Stromal cell of bone marrow (primary cell): ENCODE measurements at regions not wholly inside any gene's neighbourhood (a gene's known extent, or its start where the extent isn't known, plus 50 kb on each side); places are given as distances from the start of the nearest gene placed in this dataset.
"Not testable (repeated sequence)": the region's sequence is repeated elsewhere in the genome, so short reads cannot be mapped to it uniquely, and the experiment has no call there.

Experiments used
- DNase-seq: peaks from one replicate; pipeline ENCODE4 v3.0.0-alpha.2; 2012; ENCODE audit warnings: low read depth

DNA sequence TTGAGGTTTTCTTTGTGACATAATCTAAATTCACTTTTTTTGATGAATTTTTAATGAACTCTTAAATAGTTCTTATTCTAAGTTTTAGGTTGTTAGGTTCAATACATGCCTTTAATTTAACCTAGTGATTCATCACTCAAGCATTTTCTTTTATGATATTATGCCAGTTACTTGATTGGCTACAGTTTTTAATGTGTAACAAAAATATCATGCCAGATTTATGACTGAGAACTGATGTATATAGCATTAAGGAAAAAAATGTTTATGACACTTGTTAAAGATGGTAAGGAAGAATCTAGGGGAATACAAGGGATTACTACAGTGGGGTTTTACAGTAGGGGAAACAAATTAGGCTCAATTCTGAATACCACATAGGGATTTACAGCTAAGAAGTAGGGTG, 103.1 kb downstream of the VGLL3 start:
- no peak for DNase-seq

DNA sequence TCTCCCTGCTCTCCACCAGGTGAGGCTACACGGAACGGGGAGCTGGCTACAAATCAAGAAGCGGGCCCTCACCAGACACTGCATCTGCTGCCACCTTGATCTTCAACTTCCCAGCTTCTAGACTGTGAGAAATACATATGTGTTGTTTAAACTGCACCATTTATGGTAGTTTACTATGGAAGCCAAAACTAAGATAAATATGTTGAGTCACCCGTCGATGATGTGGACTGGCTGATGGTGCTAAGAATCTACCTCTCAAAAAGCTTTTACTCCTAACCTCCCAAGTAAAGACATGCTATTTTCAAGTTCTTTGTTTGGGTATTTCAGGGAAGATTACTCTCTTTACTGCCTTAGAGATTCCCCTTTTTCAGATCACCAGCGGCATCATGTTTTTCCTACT, 110.9 kb downstream of the VGLL3 start:
- DNase-seq, result no peak

DNA sequence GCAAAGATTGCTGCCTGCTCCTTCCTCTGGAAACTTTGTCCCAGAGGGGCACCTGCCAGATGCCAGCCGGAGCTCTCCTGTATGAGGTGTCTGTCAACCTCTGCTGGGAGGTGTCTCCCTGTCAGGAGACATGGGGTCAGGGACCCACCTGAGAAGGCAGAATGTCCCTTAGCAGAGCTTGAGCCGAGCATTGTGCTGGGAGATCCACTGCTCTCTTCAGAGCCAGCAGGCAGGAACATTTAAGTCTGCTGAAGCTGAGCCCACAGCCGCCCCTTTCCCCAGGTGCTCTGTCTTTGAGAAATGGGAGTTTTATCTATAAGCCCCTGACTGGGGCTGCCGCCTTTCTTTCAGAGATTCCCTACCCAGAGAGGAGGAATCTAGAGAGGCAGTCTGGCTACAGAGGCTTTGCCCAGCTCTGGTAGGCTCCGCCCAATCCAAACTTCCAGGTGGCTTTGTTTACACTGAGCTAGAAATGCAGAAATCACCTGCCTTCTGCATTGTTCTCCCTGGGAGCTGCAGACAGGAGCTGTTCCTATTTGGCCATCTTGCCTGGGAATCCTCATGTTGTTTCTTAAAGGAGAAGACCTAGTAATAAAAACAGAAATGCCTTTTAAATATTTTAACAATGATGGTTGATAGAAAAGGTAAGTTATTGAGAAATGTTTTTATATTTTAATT, 114.3 kb downstream of the VGLL3 start:
- not testable (repeated sequence) for DNase-seq

DNA sequence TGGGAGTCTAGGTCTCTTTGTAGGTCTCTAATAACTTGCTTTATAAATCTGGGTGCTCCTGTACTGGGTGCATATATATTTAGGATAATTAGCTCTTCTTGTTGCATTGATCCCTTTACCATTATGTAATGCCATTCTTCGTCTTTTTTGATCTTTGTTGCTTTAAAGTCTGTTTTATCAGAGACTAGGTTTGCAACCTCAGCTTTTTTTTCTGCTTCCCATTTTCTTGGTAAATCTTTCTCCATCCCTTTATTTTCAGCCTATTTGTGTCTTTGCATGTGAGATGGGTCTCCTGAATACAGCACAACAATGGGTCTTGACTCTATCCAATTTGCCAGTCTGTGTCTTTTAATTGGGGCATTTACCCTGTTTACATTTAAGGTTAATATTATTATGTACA, 116.2 kb downstream of the VGLL3 start:
- DNase-seq, result not testable (repeated sequence)

DNA sequence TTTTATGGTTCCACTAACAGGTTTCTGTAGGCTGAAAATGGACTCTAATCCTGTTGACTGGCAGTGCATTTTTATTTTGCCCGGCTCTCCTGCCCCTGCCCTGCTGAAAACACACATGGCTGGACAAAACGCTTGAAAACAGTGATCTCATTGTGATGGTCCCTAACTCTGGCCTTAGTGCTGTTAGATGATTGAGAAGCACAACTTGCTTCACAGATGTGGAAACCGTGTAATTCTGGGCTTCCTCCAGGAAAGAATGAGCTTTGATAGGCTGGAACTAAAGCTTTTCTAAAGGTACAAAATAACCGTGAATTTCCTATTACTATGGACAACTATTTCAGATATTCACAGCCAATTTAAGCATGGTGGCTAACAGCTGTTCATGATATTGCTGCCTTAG, 121.4 kb downstream of the VGLL3 start:
- no peak for DNase-seq

DNA sequence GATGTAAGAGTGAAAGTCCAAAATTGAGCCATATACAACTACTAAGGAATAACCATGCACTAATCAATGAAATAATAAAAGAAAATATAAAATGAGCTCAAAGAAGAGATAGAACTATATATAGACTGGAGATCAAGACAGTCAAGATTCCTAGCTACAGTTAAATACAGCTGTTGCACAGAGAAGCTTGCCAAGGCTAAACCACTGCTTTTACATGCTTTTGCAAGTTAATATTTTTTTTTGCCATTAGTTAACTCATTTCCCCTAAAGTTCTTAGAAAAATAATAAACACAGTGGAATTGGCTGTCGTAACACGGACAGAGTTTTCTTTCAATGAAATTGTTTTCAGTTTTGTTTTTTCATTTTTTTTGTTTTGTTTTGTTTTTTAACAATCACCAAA, 123.0 kb downstream of the VGLL3 start:
- DNase-seq, result peak; percentile 51

DNA sequence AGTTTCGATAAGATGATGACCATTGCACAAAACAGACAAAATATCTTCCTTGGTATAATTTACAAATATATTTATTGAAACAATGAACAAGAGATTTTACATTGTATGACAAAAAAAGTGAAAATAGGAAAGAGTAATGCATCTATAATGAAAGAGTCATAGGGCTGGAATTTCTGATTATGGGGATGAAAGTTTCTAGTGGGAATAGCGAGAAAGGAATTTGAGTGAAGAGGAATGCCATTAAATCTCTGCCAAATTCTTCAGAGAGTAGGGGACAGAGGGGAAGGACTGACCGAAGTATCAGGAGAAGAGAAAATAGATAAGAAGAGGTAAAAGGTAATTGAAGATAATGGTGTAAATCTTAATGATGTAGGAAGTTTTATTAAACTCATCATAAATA, 125.4 kb downstream of the VGLL3 start:
- DNase-seq, result no peak

DNA sequence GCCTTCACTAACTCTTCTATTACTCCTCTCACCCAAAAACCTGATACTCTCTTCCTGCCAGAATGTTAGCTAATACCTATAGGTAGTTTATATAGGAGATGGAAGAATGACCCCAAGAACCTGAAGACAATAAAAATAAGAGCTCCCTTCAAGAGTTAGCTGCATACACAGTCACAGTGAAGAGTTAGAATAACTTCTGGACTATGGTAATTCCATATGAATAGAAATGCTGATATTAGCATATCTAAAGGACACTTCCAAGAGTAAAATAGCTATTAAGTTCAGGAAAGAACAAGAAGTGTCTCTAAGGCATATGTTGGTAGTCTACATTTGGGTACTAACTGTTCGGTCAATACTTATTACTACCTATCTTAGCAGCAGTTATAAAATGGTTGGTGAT, 134.2 kb downstream of the VGLL3 start:
- DNase-seq, result no peak

DNA sequence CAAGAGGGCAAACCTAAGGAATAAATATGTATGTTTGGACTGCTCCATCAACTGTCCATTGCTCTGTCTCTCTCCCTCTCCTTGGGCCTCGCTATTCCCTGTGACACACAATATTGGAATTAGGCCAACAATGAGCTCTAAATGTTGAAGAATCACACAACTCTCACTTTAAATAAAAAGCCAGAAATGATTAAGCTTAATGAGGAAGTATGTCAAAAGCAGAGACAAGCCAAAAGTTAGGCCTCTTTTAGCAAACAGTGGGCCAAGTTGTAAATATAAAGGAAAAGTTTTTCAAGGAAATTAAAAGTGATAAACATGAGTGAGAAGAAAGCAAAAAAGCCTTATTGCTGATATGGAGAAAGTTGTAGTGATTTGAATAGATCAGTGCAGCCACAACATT, 141.0 kb downstream of the VGLL3 start:
- DNase-seq, result no peak

DNA sequence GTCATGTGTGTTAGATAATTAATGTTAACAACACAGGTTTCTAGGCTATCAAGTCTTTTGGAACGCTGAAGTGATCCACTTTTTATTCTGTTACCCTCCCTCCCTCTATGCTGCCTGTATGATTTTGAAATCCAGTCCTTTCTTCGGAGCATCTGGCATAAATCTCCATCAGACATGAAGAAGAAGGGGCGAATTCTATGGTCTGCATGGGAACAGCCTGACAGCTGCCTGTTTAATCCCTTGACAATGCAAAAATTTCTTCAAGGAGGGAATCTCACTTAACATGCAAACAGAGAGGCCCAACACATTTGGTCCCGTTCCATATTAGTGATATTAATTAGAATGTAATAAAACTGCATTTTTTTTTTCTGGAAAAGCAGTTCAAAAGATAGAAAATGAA, 145.2 kb downstream of the VGLL3 start:
- no peak for DNase-seq

DNA sequence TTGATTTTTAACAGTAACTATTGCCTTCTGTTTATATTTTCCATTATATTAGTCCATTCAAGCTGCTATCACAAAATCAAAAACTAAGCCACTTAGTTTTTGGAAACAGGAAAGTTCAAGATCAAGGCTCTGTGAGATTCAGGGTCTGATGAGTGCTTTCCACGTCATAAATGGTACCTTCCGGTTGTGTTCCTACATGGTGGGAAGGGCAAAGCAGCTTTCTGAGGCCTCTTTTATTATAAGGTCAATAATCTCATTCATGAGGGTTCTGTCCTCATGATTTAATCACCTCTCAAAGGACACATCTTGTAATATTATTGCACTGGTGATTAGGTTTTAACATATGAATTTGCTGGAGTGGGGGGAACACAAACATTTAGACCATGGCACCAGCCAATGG, 152.0 kb downstream of the VGLL3 start:
- no peak for DNase-seq

DNA sequence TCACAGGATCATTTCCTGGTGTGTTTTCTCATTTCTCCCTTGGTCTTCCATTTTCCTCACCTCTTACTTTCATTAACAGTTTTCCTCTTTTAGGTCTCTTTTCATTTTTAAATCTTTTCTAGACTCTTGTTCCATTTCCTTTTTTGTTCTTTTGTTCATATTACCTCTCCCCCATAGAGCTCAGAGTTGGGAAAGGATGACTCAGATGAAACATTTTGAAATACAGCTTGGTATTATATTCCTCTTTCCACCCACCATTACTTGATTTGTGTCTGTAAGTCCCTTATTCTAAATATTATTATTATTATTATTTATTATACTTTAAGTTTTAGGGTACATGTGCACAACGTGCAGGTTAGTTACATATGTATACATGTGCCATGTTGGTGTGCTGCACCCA, 153.1 kb downstream of the VGLL3 start:
- DNase-seq, result peak; percentile 14

DNA sequence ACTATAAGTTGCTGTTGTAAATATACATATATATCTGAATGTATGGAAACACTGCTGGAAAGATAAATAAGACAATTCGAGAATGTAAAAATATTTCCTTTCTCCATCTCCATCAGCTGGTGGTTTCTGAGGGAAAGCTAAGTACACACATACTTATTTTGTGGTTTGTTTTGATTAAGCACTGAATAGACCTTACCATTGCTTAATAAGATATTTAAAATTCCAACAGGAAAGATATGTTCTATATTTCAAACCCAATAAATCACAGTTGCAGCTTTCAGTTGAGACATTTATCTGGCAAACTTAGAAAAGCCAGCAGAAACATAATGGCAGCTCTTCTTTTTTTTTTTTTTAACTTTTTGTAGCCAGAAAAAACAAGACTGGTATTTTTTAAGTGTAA, 160.4 kb downstream of the VGLL3 start:
- DNase-seq, result peak; percentile 16

DNA sequence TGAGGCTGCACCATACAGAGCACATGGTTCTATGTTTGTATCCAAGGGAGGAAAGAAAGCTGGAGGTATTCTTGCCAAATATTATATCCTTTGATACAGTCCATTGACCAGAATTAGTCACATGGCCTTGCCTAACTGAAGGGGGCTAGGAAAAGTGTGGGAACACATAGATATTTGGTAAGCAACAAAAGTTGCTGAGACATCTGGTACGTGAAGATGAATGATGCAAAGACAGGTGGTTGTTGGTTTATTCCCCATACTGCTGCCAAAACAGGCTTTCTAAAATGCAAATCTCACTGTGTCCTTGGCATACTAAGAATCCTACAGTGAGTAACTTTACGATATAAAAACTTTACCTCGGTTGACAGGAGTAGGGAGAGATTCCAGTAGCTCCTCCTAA, 162.2 kb downstream of the VGLL3 start:
- DNase-seq, result no peak

DNA sequence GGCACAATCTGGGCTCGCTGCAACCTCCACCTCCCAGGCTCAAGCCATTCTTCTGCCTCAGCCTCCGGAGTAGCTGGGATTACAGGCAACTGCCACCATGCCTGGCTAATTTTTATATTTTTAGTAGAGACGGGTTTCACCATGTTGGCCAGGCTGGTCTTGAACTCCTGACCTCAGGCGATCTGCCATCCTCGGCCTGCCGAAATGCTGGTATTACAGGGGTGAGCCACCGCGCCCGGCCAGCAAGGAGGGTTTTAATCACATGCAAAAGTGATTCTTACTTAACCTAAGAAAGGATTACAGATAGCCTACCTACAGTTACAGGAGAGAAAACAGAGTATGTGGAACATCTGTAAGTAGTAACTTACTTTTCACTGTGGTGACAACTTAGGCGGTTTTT, 163.4 kb downstream of the VGLL3 start:
- not testable (repeated sequence) for DNase-seq

DNA sequence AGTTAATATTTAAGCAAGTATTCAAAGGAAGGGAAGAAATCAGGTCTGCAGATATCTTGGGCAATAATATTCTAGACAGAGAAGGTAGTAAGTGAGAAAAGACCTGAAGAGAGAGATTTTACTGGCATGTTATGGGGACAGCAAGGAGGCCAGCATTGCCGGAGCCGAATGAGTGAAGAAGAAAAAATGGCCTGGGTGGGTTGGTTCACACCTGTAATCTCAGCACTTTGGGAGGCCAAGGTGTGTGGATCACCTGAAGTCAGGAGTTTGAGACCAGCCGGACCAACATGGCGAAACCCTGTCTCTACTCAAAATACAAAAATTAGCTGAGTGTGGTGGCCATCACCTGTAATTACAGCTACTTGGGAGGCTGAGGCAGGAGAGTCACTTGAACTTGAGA, 164.7 kb downstream of the VGLL3 start:
- DNase-seq, result no peak

DNA sequence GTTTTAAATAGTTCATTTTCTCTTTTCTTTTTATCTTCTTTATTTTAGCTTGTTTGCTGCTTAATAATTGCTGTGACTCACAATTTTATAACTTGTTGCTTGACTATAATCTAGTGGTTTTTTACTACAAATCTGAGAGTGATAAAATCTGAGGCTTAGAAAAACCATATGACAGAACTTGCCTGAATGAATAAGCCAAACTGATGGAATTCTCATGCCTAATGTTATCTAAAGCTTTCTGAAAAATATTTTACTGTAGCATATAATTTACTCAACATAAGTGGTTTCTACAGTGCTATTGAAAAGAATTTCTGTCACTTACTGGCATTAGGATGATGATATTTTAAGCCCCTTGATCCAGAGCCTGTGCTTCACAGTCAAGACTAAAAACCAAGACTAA, 175.1 kb downstream of the VGLL3 start:
- DNase-seq, result no peak

DNA sequence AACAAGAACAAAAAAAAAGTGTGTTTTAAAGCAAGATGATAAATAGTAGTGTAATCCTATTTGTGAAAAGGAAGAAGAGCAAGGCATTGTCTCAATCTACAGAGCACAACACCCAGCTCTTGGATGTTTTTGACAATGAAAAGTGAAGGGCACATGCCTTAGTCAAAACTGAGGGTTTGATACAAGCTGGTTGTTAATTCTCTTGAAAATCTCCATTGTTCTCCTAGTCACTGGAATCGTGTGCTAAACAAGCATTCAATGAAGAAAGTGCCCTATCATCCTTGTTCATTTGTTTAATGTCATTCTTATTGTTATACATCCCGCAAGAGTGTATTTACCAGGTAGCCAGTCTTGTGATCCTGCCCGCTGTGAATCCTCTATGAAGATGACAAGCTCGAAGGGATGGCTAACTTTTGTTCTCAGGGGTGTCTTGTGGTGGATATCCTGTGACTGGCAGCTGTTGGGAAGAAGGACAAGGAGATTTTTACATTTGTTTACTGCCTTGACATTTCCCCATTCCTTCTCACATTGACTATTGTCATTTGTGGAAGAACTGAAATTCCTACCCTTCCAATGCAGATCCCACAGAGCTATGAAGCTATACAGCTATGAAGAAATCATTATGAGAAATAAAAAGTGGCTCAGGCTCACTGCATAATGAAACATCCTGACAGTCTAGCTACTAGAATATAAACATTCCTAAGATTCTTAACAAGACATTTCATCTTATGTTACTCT, 175.9 kb downstream of the VGLL3 start:
- DNase-seq, result no peak

DNA sequence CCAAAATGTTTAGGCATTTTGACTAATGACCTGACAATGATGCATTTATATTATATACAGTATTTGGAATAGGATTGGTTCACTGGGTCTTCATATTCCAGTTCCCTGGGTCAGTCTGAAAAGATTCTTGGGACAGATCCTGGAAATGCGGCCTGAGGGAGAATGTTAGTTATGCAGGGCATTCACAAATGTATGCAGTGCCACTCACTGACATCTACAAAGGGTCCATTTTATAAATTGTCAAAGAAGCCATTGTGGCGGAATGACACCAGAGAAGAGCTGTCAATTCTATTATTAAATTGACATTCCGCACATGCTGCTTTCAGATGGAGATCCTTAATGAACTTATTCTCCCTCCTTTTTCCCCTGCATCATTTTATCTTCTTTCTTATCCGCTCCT, 176.6 kb downstream of the VGLL3 start:
- DNase-seq, result no peak

DNA sequence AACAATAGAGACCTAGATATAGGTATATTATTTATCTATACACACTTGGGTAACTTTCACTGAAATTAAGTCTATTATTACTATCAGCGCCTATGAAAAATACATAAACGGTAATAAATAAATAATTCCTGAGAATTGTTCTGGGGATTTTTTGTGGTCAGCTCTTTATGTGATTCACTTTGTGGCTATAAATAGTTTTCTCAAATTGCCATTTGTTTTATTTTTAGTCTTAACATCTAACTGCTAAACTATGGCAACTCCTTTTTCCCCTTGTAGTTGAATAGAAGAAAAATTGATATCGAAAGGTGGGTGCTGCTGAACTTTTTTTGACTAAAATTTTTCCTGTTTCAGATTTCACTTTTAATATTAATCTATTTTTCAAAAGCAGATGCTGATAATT, 189.0 kb downstream of the VGLL3 start:
- no peak for DNase-seq

DNA sequence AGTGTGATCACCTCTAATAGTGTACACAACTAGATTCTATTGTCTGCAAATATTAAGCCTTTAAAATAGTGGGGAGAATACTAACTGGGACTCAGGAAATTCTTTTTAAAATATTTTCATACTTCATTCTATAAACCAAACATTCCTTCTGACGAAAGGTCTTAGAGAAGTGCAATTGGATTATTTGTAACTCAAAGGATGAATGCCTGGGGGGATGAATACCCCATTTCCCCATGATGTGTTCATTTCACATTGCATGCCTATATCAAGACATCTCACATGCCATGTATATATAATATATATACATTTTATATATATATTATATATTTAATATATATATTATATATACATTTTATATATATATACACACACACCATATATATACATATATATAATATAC, 189.9 kb downstream of the VGLL3 start:
- no peak for DNase-seq

DNA sequence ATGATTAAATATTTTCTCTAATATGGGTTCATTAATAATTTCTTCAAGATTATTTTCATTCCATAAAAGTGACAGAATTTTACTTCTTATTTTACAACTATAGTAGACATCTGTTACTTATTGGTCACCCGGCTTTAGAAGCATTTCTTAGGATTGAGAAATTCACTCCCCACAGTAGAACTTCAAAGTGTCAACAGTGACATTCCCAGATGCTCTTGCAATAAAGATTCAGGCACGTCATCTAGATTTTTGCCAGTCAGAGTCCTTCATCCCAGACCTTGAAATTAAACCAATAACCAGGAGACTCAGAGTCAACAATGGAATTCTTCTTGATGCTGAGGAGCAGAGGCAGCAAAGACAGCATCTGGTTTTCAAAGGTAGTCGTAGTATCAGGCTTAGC, 190.8 kb downstream of the VGLL3 start:
- DNase-seq, result no peak

DNA sequence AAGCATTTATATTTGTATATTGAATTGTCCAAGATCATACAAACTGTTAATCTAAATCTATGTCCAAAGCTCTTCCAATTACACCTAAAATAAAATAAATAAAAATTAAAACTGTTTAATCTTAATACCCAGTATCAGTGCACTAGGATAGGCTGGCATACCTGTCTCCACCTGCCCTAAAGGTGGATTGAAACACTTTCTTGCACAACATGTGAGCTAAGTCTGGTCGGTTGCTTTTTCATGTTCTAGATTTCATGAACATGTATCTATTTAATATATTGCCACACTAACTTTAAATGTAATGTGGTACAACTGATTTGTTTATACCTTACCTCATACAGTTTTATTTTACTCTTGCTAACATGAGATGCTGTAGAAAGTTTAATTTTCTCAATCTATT, 193.0 kb downstream of the VGLL3 start:
- DNase-seq, result no peak
